Uterus (tissue), 3 donors: ENCODE measurements at regions not wholly inside any gene's neighbourhood (a gene's known extent, or its start where the extent isn't known, plus 50 kb on each side); places are given as distances from the start of the nearest gene placed in this dataset.

Source experiments
- DNase-seq, 2 donors: peaks; one replicate each; pipeline ENCODE4 v3.0.0-alpha.2; 2019 to 2020
- H3K27ac ChIP-seq, 2 donors: fragments of 200-600 bp; sonication (generic); 1 replicate in 1 of 2; 2 replicates in 1 of 2; pipeline ENCODE4 v1.5.1; 2016 to 2018
- H3K27me3 ChIP-seq, 2 donors: fragments of 200-600 bp; sonication (generic); one replicate each; pipeline ENCODE4 v1.5.1; 2018 to 2019; ENCODE audit warnings: control low read depth in 1 of 2
- H3K36me3 ChIP-seq, 2 donors: fragments of 200-600 bp; sonication (generic); one replicate each; pipeline ENCODE4 v1.5.1; 2019; ENCODE audit warnings: control low read depth in 1 of 2
- H3K4me1 ChIP-seq, 2 donors: fragments of 200-600 bp; sonication (generic); one replicate each; pipeline ENCODE4 v1.5.1; 2018 to 2019; ENCODE audit warnings: control low read depth in 1 of 2
- H3K4me3 ChIP-seq, 2 donors: fragments of 200-600 bp; sonication (generic); 1 replicate in 1 of 2; 2 replicates in 1 of 2; pipeline ENCODE4 v1.5.1; 2018 to 2019; ENCODE audit warnings: mild to moderate bottlenecking in 1 of 2
- H3K9me3 ChIP-seq, 2 donors: fragments of 200-600 bp; sonication (generic); one replicate each; pipeline ENCODE4 v1.5.1; 2019; ENCODE audit warnings: control low read depth in 1 of 2
- CTCF ChIP-seq, 4 experiments: fragments of 200-600 bp in 2 of 4; fragments of 450-650 bp in 2 of 4; sonication (generic) in 2 of 4; IDR thresholded peaks; one replicate each; pipeline ENCODE4 v1.5.1; 2016 to 2019; ENCODE audit warnings: antibody characterized with exemption in 4 of 4, mild to moderate bottlenecking in 2 of 4, moderate library complexity in 1 of 4
- POLR2A ChIP-seq, 2 donors: fragments of 450-650 bp; IDR thresholded peaks; one replicate each; pipeline ENCODE4 v1.6.1; 2016; ENCODE audit warnings: antibody characterized with exemption in 2 of 2, mild to moderate bottlenecking in 1 of 2, moderate library complexity in 1 of 2
- intact Hi-C: fragments of 100-400 bp; cut with DNase I; formaldehyde crosslinking; loops from one replicate; pipeline ENCODE4 v1.15.1; 2023; ENCODE audit warnings: low total_unique reads
- donor health status: DM: yes; HTN: yes; CAD: no.

GRCh38 chr20:39946053-39946810, 742.8 kb downstream of the MAFB start:
- Histone ChIP-seq H3K27ac (no peak overlapping the region), H3K27me3 (no peaks in the 10 kb centered on the region)
- TF ChIP-seq CTCF (IDR thresholded peaks at IDR 0.05) (no peak), POLR2A (IDR thresholded peaks at IDR 0.05) (no peak)

GRCh38 chr20:39944861-39945260, 744.2 kb downstream of the MAFB start:
- Histone ChIP-seq H3K27ac (no peak overlapping the region), H3K4me3 (no peak overlapping the region), H3K27me3 (no peaks in the 10 kb centered on the region), H3K36me3 (no peaks in the 10 kb centered on the region), H3K4me1 (no peaks in the 10 kb centered on the region), H3K9me3 (no peaks in the 10 kb centered on the region)
- intact Hi-C loops = no loop called here
- TF ChIP-seq POLR2A (IDR thresholded peaks at IDR 0.05) (no peak), CTCF (IDR thresholded peaks at IDR 0.05) (no peak)
- no peak for DNase-seq

More at GRCh38 chr20:39946053-39946810, 742.8 kb downstream of the MAFB start:
- Histone ChIP-seq H3K4me1 (no peaks in the 10 kb centered on the region), H3K4me3 (no peak overlapping the region), H3K36me3 (no peaks in the 10 kb centered on the region), H3K9me3 (no peaks in the 10 kb centered on the region)
- intact Hi-C loops = no loop called here
- DNase-seq = no peak

- Histone ChIP-seq H3K4me1 (no peaks in the 10 kb centered on the region), H3K27me3 (no peaks in the 10 kb centered on the region), H3K4me3 (no peak overlapping the region), H3K36me3 (no peaks in the 10 kb centered on the region), H3K9me3 (no peaks in the 10 kb centered on the region), H3K27ac (no peak overlapping the region)
- no peak for DNase-seq
- TF ChIP-seq POLR2A (IDR thresholded peaks at IDR 0.05) (no peak), CTCF (IDR thresholded peaks at IDR 0.05) (no peak)
- intact Hi-C loops = no loop called here
Measured at GRCh38 chr20:39943336-39943735, 745.7 kb downstream of the MAFB start.

GRCh38 chr20:39941245-39941644, 747.8 kb downstream of the MAFB start:
- H3K36me3 ChIP-seq = no peaks in the 10 kb centered on the region
- intact Hi-C loops = no loop called here
- no peak overlapping the region for H3K27ac ChIP-seq
- no peak overlapping the region for H3K4me3 ChIP-seq
- no peaks in the 10 kb centered on the region for H3K4me1 ChIP-seq
- H3K9me3 ChIP-seq = no peaks in the 10 kb centered on the region
- TF ChIP-seq CTCF (IDR thresholded peaks at IDR 0.05) (no peak), POLR2A (IDR thresholded peaks at IDR 0.05) (no peak)
- H3K27me3 ChIP-seq = no peaks in the 10 kb centered on the region
- no peak for DNase-seq

GRCh38 chr20:39939241-39939865, 749.7 kb downstream of the MAFB start:
- H3K27me3 ChIP-seq = no peaks in the 10 kb centered on the region
- intact Hi-C loops = no loop called here

More at GRCh38 chr20:39939241-39939865, 749.7 kb downstream of the MAFB start:
- H3K36me3 ChIP-seq = no peaks in the 10 kb centered on the region
- H3K4me3 ChIP-seq = no peak overlapping the region
- no peak for TF ChIP-seq POLR2A (IDR thresholded peaks at IDR 0.05)
- no peak overlapping the region for H3K27ac ChIP-seq
- no peaks in the 10 kb centered on the region for H3K4me1 ChIP-seq
- DNase-seq = no peak
- H3K9me3 ChIP-seq = no peaks in the 10 kb centered on the region
